RWPE2 (cell line): ENCODE measurements at regions not wholly inside any gene's neighbourhood (a gene's known extent, or its start where the extent isn't known, plus 50 kb on each side); places are given as distances from the start of the nearest gene placed in this dataset.

Experiments
- ATAC-seq: fragments of 200-7000 bp; cut with Tn5 transposase; 3 replicates; pipeline ENCODE4 v1.9.1; 2021; ENCODE audit warnings: low read depth
- DNase-seq: peaks from one replicate; pipeline ENCODE4 v3.0.0-alpha.2; 2020; ENCODE audit warnings: low spot score
- H3K27ac ChIP-seq: fragments of 450-650 bp; 2 replicates; pipeline ENCODE4 v1.5.1; 2017; ENCODE audit warnings: mild to moderate bottlenecking; ENCODE audit not compliant: poor library complexity, severe bottlenecking
- H3K27me3 ChIP-seq: fragments of 250-450 bp; sonication (Bioruptor Pico); 2 replicates; pipeline ENCODE4 v1.5.1; 2021; ENCODE audit warnings: mild to moderate bottlenecking, moderate library complexity; ENCODE audit not compliant: insufficient read depth, poor library complexity, severe bottlenecking
- H3K36me3 ChIP-seq: fragments of 250-450 bp; sonication (Bioruptor Pico); 2 replicates; pipeline ENCODE4 v1.5.1; 2020; ENCODE audit warnings: low read depth, mild to moderate bottlenecking, moderate library complexity
- H3K4me1 ChIP-seq: fragments of 250-450 bp; sonication (Bioruptor Pico); 2 replicates; pipeline ENCODE4 v1.5.1; 2021; ENCODE audit warnings: mild to moderate bottlenecking, moderate library complexity; ENCODE audit not compliant: insufficient read depth, poor library complexity, severe bottlenecking
- H3K4me3 ChIP-seq: fragments of 250-450 bp; sonication (Bioruptor Pico); 2 replicates; pipeline ENCODE4 v1.5.1; 2021; ENCODE audit warnings: mild to moderate bottlenecking, moderate library complexity; ENCODE audit not compliant: severe bottlenecking
- H3K9me3 ChIP-seq: fragments of 250-450 bp; sonication (Bioruptor Pico); 2 replicates; pipeline ENCODE4 v1.5.1; 2021; ENCODE audit warnings: mild to moderate bottlenecking, moderate library complexity; ENCODE audit not compliant: severe bottlenecking
- CTCF ChIP-seq: fragments of 450-650 bp; IDR thresholded peaks from one replicate; pipeline ENCODE4 v1.5.1; 2017; ENCODE audit warnings: mild to moderate bottlenecking, moderate library complexity; ENCODE audit not compliant: poor library complexity, severe bottlenecking

- Histone ChIP-seq H3K27ac (no peak overlapping the region), H3K4me1 (peaks cover 19% of the 10 kb centered on the region), H3K4me3 (no peak overlapping the region), H3K9me3 (no peaks in the 10 kb centered on the region), H3K27me3 (no peaks in the 10 kb centered on the region), H3K36me3 (no peaks in the 10 kb centered on the region)
- ATAC-seq (no peak), DNase-seq (no peak)
- no peak for TF ChIP-seq CTCF
These were observed 119.7 kb upstream of the KLF7 start for GRCh38 chr2:207285473-207285815.

DNA sequence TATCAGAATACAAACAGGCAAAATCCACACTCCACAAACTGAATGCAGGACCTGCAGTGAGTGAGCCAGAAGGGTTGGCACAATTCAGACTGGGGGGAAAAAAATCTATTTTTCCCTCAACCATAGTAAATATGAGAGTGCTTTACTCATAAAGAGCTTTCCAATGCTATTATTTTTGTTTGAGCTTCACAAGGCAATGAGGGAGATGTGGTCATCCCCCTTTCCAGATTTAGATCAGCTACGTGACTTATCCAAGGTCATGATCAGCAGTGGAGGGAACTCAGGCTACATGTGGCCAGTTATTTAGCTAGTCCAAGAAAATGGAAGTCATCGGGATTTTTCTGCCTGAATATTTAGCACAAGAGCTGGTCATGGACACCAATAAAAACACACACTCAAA, 120.4 kb upstream of the KLF7 start:
- DNase-seq = no peak
- Histone ChIP-seq H3K36me3 (no peaks in the 10 kb centered on the region), H3K4me1 (peaks cover 19% of the 10 kb centered on the region), H3K27ac (no peak overlapping the region), H3K9me3 (no peaks in the 10 kb centered on the region), H3K4me3 (no peak overlapping the region), H3K27me3 (no peaks in the 10 kb centered on the region)
- no peak for TF ChIP-seq CTCF
- ATAC-seq = no peak

DNA sequence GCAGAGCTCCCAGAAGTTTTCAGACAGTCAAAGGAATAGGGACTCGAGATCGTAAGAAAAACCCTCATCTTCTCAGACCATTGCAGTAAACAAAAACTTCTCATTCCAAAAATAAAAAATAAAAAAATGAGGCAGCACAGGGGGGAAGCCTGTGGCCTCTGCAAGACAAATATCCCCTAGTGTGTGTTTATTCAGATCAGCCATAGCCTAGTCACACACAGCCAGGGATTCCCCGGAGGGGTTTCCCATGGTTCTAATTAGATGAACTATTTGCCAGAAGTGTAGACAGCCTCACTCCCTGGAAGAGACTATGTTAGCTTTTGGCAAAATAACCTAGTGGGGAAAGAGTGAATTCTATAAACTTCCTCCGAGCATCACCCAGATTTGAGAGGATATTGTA, 122.9 kb upstream of the KLF7 start:
- no peaks in the 10 kb centered on the region for H3K9me3 ChIP-seq
- no peak for DNase-seq
- ATAC-seq = no peak
- no peaks in the 10 kb centered on the region for H3K27me3 ChIP-seq
- H3K27ac ChIP-seq = no peak overlapping the region
- no peak for TF ChIP-seq CTCF
- H3K4me1 ChIP-seq = peaks cover 19% of the 10 kb centered on the region
- H3K36me3 ChIP-seq = no peaks in the 10 kb centered on the region
- no peak overlapping the region for H3K4me3 ChIP-seq

- no peaks in the 10 kb centered on the region for H3K9me3 ChIP-seq
- peaks cover 19% of the 10 kb centered on the region for H3K4me1 ChIP-seq
- no peaks in the 10 kb centered on the region for H3K36me3 ChIP-seq
- DNase-seq (no peak), ATAC-seq (peak; percentile 36; the same call in 1 of the 3 replicates)
- TF ChIP-seq CTCF = no peak
- H3K27me3 ChIP-seq = no peaks in the 10 kb centered on the region
- no peak overlapping the region for H3K4me3 ChIP-seq
- H3K27ac ChIP-seq = no peak overlapping the region
These were observed 123.7 kb upstream of the KLF7 start for GRCh38 chr2:207289295-207290018.

DNA sequence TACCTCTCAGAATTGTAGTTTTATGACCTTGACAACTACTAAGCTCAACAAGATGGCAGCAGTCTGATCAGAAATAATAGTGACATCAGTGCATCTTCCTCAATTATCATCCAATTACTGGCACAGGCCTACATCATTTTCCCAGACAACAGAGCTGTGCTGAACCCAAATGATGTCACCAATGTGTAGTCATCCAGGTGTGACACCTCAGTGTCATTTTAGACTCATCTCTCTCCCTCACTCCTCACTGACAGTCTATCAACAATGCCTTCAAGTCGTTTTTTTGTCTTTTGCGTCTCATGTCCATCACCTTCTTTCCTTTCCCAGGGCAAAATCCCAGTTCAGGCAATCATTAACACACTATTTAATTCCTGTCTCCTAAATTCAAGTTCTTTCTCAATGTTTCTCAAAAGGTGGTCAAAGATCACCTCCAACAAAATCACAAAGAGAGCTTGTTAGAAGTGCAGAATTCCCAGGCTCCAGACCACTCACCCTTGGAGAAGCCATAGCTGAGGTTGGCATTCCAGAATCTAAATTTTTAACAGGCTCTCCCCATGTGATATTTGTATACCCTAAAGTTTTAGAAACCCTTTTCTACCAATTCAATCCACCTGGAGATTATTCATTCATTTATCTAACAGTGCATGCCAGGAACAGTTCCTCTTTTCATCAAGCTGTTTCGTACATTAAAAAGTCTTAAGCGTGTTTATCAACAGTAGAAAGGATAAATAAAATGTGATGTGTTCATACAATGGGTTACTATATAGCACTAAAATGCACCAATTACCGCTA, 125.3 kb upstream of the KLF7 start:
- ATAC-seq (no peak), DNase-seq (no peak)
- Histone ChIP-seq H3K27ac (no peak overlapping the region), H3K9me3 (no peaks in the 10 kb centered on the region), H3K36me3 (no peaks in the 10 kb centered on the region), H3K27me3 (no peaks in the 10 kb centered on the region), H3K4me3 (no peak overlapping the region), H3K4me1 (peaks cover 13% of the 10 kb centered on the region)
- TF ChIP-seq CTCF = no peak
